Limb (tissue), 2 donors: ENCODE measurements at regions not wholly inside any gene's neighbourhood (a gene's known extent, or its start where the extent isn't known, plus 50 kb on each side); places are given as distances from the start of the nearest gene placed in this dataset.
"Not testable (repeated sequence)": the region's sequence is repeated elsewhere in the genome, so short reads cannot be mapped to it uniquely, and the experiment has no call there.

ENCODE experiments used
- DNase-seq, 2 donors: peaks; one replicate each; pipeline ENCODE4 v3.0.0-alpha.2; 2016; ENCODE audit errors: extremely low spot score in 2 of 2

DNA sequence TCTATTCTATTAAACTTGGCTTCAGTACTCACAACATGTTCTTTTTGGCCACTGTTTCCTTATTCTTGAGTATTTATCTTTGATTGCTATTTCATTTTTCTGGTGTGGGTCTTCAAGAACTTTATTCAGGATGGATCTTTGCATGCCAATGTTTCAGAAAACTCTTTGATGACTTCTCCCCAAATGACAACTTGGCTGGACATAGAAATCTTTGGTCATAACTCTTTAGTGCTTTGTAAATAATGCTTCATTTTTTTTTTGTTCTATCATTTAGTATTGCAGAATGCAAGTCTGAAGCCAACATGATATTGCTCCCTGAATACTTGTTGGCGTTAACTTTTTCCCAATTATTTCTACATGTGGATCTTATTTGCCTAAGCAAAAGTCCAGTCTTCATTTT lies 103.6 kb upstream of the HS3ST2 start:
- no peak for DNase-seq

GRCh38 chr16:22711847-22712246 lies 102.1 kb upstream of the HS3ST2 start:
- DNase-seq = no peak

DNA sequence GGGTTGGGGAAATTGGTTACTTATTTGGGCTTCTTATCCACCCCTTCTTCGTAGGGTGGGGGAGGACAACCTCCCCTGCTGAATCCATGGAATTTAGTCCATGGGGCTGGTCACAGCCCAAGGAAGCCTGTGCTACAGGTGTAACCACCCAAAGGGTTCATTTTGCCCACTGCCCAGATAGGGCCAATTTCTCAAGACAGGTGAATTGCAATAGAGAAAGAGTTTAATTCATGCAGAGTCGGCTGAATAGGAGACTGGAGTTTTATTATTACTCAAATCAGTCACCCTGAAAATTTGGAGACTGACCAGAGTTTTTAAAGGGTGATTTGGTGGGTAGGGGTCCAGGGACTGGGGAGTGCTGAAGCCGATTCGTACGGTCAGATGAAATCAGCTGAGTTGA lies 101.5 kb upstream of the HS3ST2 start:
- no peak for DNase-seq

- not testable (repeated sequence) for DNase-seq
Measured at GRCh38 chr16:22718598-22718997, 95.4 kb upstream of the HS3ST2 start.

DNA sequence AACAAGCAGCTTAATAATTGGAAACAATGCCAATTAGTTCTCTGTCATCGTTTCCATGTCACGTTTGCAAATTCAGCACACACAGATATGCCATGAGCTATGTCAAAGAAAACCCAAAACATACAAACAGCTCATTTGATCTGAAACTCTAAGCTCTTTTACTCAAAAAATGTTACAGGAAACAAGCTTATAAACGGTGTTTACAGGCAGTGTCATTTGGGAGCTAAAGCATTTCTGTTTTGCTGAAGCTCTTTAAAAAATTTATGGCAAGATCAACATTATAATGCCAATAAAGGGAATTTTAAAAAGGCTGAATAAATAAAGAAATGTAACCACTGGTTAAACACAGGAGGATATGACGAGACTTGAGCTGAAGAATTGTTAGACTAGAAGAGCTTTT lies 94.0 kb upstream of the HS3ST2 start:
- no peak for DNase-seq

DNA sequence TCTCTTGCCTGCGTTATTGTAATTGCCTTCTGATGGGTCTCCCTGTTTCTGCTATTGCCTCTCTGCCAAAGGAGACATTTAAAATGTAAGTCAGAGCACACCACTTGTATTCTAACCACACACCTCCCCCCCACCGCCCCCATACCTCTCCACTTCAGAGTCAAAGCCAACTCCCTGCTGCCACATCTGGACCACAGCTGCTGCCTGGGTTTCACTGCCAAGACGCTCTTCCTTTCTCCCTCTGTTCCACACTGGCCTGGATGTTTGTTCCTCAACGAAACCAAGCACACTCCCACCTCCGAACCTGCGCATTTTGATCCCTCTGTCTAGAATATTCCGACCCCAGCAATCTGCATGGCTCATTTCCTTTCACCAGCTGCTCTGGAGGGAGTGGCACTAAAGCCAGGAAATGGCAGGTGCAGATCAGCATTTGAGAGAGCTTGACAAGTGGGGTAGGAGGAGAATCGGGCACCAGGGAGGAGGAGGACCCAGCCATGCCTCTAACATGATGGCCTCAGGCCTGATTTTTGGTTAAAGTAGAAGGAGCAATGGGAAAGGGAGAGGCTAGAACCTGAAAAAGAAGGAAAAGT lies 92.4 kb upstream of the HS3ST2 start:
- DNase-seq = peak in 1 of 2 donors; percentile 66

DNA sequence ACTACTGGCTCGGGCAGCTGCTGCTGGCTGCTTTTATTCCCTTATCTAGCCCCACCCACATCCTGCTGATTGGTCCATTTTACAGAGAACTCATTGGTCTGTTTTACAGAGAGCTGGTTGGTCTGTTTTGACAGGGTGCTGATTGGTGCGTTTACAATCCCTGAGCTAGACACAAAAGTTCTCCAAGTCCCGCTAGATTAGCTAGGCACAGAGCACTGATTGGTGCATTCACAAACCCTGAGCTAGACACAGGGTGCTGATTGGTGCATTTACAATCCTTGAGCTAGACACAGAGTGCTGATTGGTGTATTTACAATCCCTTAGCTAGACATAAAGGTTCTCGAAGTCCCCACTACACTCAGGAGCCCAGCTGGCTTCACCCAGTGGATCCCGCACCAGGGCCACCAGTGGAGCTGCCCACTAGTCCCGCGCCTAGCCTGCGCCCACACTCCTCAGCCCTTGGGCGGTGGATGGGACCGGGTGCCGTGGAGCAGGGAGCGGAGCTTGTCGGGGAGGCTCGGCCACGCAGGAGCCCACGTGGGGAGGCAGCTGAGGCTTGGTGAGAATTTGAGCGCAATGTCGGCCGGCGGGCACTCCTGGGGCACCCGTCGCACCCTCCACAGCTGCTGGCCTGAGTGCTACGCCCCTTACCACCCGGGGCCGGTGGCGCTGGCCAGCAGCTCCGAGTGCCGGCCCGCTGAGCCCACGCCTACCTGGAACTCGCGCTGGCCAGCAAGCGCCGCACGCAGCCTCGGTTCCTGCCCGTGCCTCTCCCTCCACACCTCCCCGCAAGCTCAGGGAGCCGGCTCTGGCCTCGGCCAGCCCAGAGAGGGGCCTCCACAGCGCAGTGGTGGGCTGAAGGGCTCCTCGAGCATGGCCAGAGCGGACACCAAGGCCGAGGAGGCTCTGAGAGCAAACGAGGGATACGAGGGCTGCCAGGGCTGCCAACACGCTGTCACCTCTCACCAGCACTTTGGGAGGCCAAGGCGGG lies 91.1 kb upstream of the HS3ST2 start:
- not testable (repeated sequence) for DNase-seq

GRCh38 chr16:22726868-22727267 lies 87.1 kb upstream of the HS3ST2 start:
- no peak for DNase-seq

GRCh38 chr16:22727285-22728166 lies 86.4 kb upstream of the HS3ST2 start:
- no peak for DNase-seq

- no peak for DNase-seq
Measured at GRCh38 chr16:22728167-22728836, 85.7 kb upstream of the HS3ST2 start.

DNA sequence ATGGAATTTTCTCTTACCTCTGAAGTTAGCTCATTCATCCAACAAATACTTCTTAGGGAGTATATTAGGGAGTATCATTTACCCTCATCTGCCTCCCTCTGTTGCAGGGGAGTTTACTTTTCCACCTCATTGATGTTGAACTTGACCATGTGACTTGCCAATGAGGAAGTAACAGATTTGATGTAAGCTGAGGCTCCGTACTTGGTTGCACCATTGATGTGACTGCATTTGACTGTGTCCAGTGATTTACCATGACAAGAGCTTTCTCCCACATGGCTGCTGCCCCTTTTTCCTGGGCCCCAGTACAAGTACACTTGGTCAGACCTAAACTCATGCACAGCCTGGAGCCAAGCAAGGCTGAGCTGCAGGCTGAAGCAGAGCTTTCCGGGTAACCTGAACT lies 81.6 kb upstream of the HS3ST2 start:
- no peak for DNase-seq

DNA sequence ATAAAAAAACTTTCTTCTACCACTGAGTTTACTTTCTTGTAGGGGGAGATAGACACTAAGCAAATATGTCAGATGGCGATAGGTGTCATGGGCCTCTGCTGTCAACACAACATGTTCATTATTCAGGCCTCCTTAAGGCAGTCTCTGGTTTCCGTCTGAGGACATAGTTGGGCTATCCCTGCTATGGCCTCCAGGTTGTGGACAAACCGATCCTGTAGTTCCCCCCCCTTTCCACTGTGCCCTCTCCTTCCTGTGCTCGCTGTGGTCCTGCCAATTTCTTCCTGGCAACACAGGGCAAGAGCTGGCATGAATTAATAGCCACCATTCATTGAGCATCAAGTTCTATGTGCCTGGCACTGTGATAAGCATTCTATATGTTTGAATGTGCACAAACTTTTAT lies 81.0 kb upstream of the HS3ST2 start:
- no peak for DNase-seq

- DNase-seq = no peak
Measured at GRCh38 chr16:22734368-22734767, 79.6 kb upstream of the HS3ST2 start.

GRCh38 chr16:22736791-22737190 lies 77.2 kb upstream of the HS3ST2 start:
- DNase-seq = no peak

GRCh38 chr16:22739077-22739476 lies 74.9 kb upstream of the HS3ST2 start:
- no peak for DNase-seq

DNA sequence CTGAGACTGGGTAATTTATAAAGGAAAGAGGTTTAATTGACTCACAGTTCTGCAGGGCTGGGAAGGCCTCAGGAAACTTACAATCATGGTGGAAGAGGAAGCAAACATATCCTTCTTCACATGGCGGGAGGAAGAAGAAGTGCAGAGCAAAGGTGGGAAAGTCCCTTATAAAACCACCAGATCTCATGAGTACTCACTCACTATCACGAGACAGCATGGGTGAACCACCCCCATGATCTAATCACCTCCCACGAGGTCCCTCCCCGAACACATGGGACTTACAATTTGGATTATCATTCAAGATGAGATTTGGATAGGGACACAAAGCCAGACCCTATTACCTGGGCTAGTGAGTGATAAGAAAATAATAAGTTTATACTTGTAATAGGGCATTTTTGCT lies 70.6 kb upstream of the HS3ST2 start:
- DNase-seq = no peak

- DNase-seq = no peak
Measured at GRCh38 chr16:22751104-22751667, 62.8 kb upstream of the HS3ST2 start.

DNA sequence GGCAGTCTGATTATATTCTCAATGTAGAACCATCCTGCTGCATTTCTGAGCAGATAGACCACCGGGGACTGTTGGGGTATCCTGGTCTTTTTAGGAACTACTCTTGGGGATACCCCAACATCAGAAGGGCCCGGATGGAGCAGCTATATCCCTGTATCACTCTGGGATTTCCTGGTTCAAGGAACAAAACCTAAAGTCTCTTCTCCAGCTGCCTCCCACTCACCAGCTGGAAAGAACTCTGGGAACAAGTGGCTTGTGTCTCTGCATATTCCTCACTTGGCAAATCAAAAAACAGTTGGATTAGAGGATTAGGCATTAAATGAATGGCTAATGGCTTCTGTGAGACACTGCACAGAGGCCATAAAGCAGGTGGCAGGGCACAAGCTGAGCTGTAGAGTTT lies 62.3 kb upstream of the HS3ST2 start:
- no peak for DNase-seq

DNA sequence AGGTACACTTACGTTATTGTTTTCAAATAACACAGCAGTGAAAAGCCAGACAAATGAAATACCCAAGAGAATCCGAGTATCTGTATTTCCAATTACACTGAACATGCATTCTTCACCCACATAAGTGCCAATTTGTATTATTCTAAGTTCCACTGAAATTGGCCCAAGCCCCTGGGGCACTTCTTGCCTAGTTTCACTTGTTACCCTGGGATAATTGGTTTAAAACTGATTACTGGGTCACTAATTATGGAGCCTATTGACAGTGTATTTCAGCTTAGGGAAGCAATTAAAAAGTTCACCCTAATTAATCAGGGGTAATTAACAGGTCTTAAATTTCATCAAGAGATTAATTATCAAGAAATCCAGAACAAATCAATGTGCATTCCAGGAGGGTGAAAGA lies 60.5 kb upstream of the HS3ST2 start:
- no peak for DNase-seq

DNA sequence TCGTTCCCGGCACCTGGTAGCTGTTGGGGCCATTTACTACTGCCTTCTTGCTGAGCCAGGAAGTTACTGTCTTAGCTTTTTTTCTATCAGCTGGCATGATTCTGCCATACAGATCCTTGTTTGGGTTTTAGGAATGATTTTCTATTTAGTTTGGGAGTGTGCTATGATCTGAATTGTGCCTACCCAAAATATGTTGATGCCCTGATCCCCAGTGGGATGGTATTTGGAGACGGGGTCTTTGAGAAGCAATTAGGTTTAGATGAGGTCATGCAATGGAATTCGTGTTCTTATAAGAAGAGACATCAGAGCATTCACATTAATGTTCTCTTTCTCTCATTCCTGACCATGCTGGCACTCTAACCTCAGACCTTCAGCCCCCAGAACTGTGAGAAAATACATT lies 59.4 kb upstream of the HS3ST2 start:
- DNase-seq = no peak

DNA sequence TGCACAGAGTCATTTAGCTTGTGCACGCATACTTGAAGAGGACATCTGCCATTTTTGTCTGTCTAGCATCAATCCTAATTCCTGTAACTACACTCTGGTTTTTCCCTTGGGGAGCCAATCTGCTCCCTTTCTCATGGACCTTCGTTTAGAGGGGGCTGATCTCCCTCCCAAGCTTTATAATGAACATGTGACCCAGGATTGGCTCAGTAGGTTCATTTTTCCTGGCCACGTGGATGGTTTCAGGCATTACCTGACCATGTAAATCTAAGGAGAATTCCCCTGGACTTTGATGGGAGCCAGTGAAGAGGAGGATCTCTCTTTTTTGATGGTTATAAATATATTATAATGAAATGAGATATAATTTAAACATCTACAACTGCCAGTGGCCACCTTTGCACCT lies 56.8 kb upstream of the HS3ST2 start:
- DNase-seq = no peak
